Tibial artery (tissue), 4 donors: ENCODE measurements at regions not wholly inside any gene's neighbourhood (a gene's known extent, or its start where the extent isn't known, plus 50 kb on each side); places are given as distances from the start of the nearest gene placed in this dataset.
"Not testable (repeated sequence)": the region's sequence is repeated elsewhere in the genome, so short reads cannot be mapped to it uniquely, and the experiment has no call there.

Source experiments
- DNase-seq, 2 donors: peaks; one replicate each; pipeline ENCODE4 v3.0.0-alpha.2; 2019
- H3K27ac ChIP-seq, 2 donors: fragments of 200-600 bp; sonication (generic) in 1 of 2; 1 replicate in 1 of 2; 2 replicates in 1 of 2; pipeline ENCODE4 v1.5.1; 2018 to 2019; ENCODE audit warnings: mild to moderate bottlenecking in 1 of 2
- H3K27me3 ChIP-seq, 2 donors: fragments of 200-600 bp; sonication (generic) in 1 of 2; one replicate each; pipeline versions ENCODE4 v1.5.1 to v1.6.0; 2016 to 2019
- H3K36me3 ChIP-seq, 3 donors: fragments of 200-600 bp; sonication (generic) in 2 of 3; one replicate each; pipeline ENCODE4 v1.5.1; 2016 to 2019; ENCODE audit warnings: mild to moderate bottlenecking in 2 of 3
- H3K4me1 ChIP-seq, 4 donors: fragments of 200-600 bp; sonication (generic) in 2 of 4; 1 replicate in 3 of 4; 2 replicates in 1 of 4; pipeline ENCODE4 v1.5.1; 2016 to 2019
- H3K4me3 ChIP-seq, 2 donors: fragments of 200-600 bp; sonication (generic) in 1 of 2; 1 replicate in 1 of 2; 2 replicates in 1 of 2; pipeline ENCODE4 v1.5.1; 2018 to 2019; ENCODE audit warnings: mild to moderate bottlenecking in 2 of 2
- H3K9me3 ChIP-seq, 3 donors: fragments of 200-600 bp; sonication (generic) in 1 of 3; one replicate each; pipeline ENCODE4 v1.5.1; 2016 to 2019
- CTCF ChIP-seq, 2 experiments: fragments of 200-600 bp in 1 of 2; fragments of 450-650 bp in 1 of 2; IDR thresholded peaks; one replicate each; pipeline ENCODE4 v1.5.1; 2017 to 2019; ENCODE audit warnings: antibody characterized with exemption in 2 of 2, mild to moderate bottlenecking in 1 of 2, moderate library complexity in 1 of 2
- intact Hi-C: fragments of 100-400 bp; cut with DNase I; formaldehyde crosslinking; loops from one replicate; pipeline ENCODE4 v1.15.0; 2023; ENCODE audit warnings: low total_unique reads

GRCh38 chr2:42974721-42975717 is 182.6 kb upstream of the HAAO start:
- H3K4me1 ChIP-seq, result peaks cover 0 to 19% (median 14%) of the 10 kb centered on the region in 4 donors
- intact Hi-C loops, result loop anchor here (5.0 to 10.0 kb wide), 2 partner anchors 50 to 567 kb away; no protein-coding TSS in a partner anchor
- H3K9me3 ChIP-seq, result no peaks in the 10 kb centered on the region
- no peaks in the 10 kb centered on the region for H3K36me3 ChIP-seq
- peak; percentile 84 to 90 for DNase-seq
- peak overlapping the region; percentile 68 to 73 for H3K27ac ChIP-seq
- H3K4me3 ChIP-seq, result peak overlapping the region; percentile 42 to 49
- H3K27me3 ChIP-seq, result no peaks in the 10 kb centered on the region
- TF ChIP-seq CTCF (IDR thresholded peaks at IDR 0.05), result peak; percentile 92 to 97

GRCh38 chr2:42974169-42974720 is 181.9 kb upstream of the HAAO start:
- Histone ChIP-seq H3K4me1 (peaks cover 0 to 27% (median 18%) of the 10 kb centered on the region in 4 donors), H3K36me3 (no peaks in the 10 kb centered on the region), H3K27me3 (no peaks in the 10 kb centered on the region), H3K9me3 (no peaks in the 10 kb centered on the region), H3K4me3 (no peak overlapping the region), H3K27ac (peak overlapping the region; percentile 68 to 73)
- no peak for DNase-seq
- intact Hi-C loops, result loop anchor here (5.0 to 10.0 kb wide), 2 partner anchors 51 to 568 kb away; no protein-coding TSS in a partner anchor
- no peak for TF ChIP-seq CTCF (IDR thresholded peaks at IDR 0.05)

GRCh38 chr2:42973726-42974125 is 181.3 kb upstream of the HAAO start:
- intact Hi-C loops, result loop anchor here (5.0 to 10.0 kb wide), 2 partner anchors 51 to 569 kb away; no protein-coding TSS in a partner anchor
- no peaks in the 10 kb centered on the region for H3K36me3 ChIP-seq
- no peak for TF ChIP-seq CTCF (IDR thresholded peaks at IDR 0.05)
- no peak for DNase-seq
- H3K4me1 ChIP-seq, result peaks cover 0 to 30% (median 18%) of the 10 kb centered on the region in 4 donors
- no peaks in the 10 kb centered on the region for H3K27me3 ChIP-seq
- H3K4me3 ChIP-seq, result no peak overlapping the region
- peak overlapping the region in 1 of 2 donors; percentile 73 for H3K27ac ChIP-seq
- no peaks in the 10 kb centered on the region for H3K9me3 ChIP-seq

- H3K27me3 ChIP-seq, H3K27ac ChIP-seq, H3K9me3 ChIP-seq, H3K36me3 ChIP-seq, H3K4me3 ChIP-seq, DNase-seq: not testable (repeated sequence)
- peaks cover 0 to 37% (median 18%) of the 10 kb centered on the region in 4 donors for H3K4me1 ChIP-seq
- intact Hi-C loops, result loop anchor here (5.0 to 10.0 kb wide), 2 partner anchors 52 to 569 kb away; no protein-coding TSS in a partner anchor
These were observed 180.6 kb upstream of the HAAO start for GRCh38 chr2:42972933-42973516.

GRCh38 chr2:42971947-42972736 is 179.8 kb upstream of the HAAO start:
- no peak overlapping the region for H3K27ac ChIP-seq
- TF ChIP-seq CTCF (IDR thresholded peaks at IDR 0.05), result no peak
- H3K9me3 ChIP-seq, result no peaks in the 10 kb centered on the region
- H3K36me3 ChIP-seq, result no peaks in the 10 kb centered on the region
- intact Hi-C loops, result loop anchor here (5.0 to 10.0 kb wide), 2 partner anchors 53 to 570 kb away; no protein-coding TSS in a partner anchor
- DNase-seq, result no peak
- H3K27me3 ChIP-seq, result no peaks in the 10 kb centered on the region
- H3K4me1 ChIP-seq, result peaks cover 0 to 43% (median 20%) of the 10 kb centered on the region in 4 donors
- no peak overlapping the region for H3K4me3 ChIP-seq
